ENCODE measurements at regions not wholly inside any gene's neighbourhood (a gene's known extent, or its start where the extent isn't known, plus 50 kb on each side); places are given as distances from the start of the nearest gene placed in this dataset.

DNA sequence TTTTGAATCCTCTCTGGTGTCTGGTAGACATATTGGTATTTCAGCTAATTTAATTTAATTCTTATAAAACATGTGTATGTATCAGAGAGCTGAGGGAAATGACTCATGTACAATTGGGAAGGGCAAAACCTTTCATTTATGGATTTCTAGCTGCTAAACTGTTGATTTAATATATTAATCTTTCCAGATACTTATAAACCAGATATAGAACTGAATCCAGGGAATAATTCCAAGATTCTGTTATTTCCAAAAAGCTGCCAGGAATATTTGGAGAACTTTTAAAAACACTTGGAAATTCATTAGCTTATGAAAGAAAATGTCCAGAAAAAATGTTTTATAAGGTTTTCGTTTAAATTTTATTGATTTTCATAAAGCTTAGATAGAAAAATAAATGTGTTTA lies 295.5 kb downstream of the YTHDC2 start:
- TF ChIP-seq, protein P1, sequence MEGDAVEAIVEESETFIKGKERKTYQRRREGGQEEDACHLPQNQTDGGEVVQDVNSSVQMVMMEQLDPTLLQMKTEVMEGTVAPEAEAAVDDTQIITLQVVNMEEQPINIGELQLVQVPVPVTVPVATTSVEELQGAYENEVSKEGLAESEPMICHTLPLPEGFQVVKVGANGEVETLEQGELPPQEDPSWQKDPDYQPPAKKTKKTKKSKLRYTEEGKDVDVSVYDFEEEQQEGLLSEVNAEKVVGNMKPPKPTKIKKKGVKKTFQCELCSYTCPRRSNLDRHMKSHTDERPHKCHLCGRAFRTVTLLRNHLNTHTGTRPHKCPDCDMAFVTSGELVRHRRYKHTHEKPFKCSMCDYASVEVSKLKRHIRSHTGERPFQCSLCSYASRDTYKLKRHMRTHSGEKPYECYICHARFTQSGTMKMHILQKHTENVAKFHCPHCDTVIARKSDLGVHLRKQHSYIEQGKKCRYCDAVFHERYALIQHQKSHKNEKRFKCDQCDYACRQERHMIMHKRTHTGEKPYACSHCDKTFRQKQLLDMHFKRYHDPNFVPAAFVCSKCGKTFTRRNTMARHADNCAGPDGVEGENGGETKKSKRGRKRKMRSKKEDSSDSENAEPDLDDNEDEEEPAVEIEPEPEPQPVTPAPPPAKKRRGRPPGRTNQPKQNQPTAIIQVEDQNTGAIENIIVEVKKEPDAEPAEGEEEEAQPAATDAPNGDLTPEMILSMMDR (IDR thresholded peaks at IDR 0.05) = no peak
- TF ChIP-seq POLR2A (IDR thresholded peaks at IDR 0.05) = no peak
